ENCODE measurements at regions not wholly inside any gene's neighbourhood (a gene's known extent, or its start where the extent isn't known, plus 50 kb on each side); places are given as distances from the start of the nearest gene placed in this dataset.

GRCh38 chr4:137638934-137639333 is 106.6 kb upstream of the PCDH18 start:
- no peak for DNase-seq (ENCODE audit: low spot score)
- no peaks in the 10 kb centered on the region for H3K27me3 Mint-ChIP-seq (ENCODE audit: unreplicated experiment)
- peaks cover 7% of the 10 kb centered on the region for H3K4me1 Mint-ChIP-seq (ENCODE audit: unreplicated experiment)
- TF ChIP-seq CTCF (IDR thresholded peaks at IDR 0.05; ENCODE audit: unreplicated experiment), result no peak
- no peaks in the 10 kb centered on the region for H3K9me3 Mint-ChIP-seq (ENCODE audit: unreplicated experiment)
- H3K4me3 Mint-ChIP-seq (ENCODE audit: unreplicated experiment), result no peak overlapping the region
- no peak overlapping the region for H3K27ac Mint-ChIP-seq (ENCODE audit: unreplicated experiment)
- H3K36me3 Mint-ChIP-seq (ENCODE audit: low read depth, unreplicated experiment), result no peaks in the 10 kb centered on the region

- no peak for TF ChIP-seq CTCF (IDR thresholded peaks at IDR 0.05; ENCODE audit: unreplicated experiment)
- no peaks in the 10 kb centered on the region for H3K36me3 Mint-ChIP-seq (ENCODE audit: low read depth, unreplicated experiment)
- H3K27me3 Mint-ChIP-seq (ENCODE audit: unreplicated experiment), result no peaks in the 10 kb centered on the region
- H3K9me3 Mint-ChIP-seq (ENCODE audit: unreplicated experiment), result no peaks in the 10 kb centered on the region
- H3K27ac Mint-ChIP-seq (ENCODE audit: unreplicated experiment), result no peak overlapping the region
- no peak for DNase-seq (ENCODE audit: low spot score)
- H3K4me3 Mint-ChIP-seq (ENCODE audit: unreplicated experiment), result no peak overlapping the region
- peaks cover 7% of the 10 kb centered on the region for H3K4me1 Mint-ChIP-seq (ENCODE audit: unreplicated experiment)
Measured at GRCh38 chr4:137635601-137636000, 103.3 kb upstream of the PCDH18 start.

- H3K4me3 Mint-ChIP-seq (ENCODE audit: unreplicated experiment), result no peak overlapping the region
- no peak overlapping the region for H3K27ac Mint-ChIP-seq (ENCODE audit: unreplicated experiment)
- no peak for TF ChIP-seq CTCF (IDR thresholded peaks at IDR 0.05; ENCODE audit: unreplicated experiment)
- no peaks in the 10 kb centered on the region for H3K36me3 Mint-ChIP-seq (ENCODE audit: low read depth, unreplicated experiment)
- no peak for DNase-seq (ENCODE audit: low spot score)
- no peaks in the 10 kb centered on the region for H3K27me3 Mint-ChIP-seq (ENCODE audit: unreplicated experiment)
- no peaks in the 10 kb centered on the region for H3K9me3 Mint-ChIP-seq (ENCODE audit: unreplicated experiment)
- H3K4me1 Mint-ChIP-seq (ENCODE audit: unreplicated experiment), result peaks cover 7% of the 10 kb centered on the region
Measured at GRCh38 chr4:137635108-137635507, 102.8 kb upstream of the PCDH18 start.

- no peaks in the 10 kb centered on the region for H3K36me3 Mint-ChIP-seq (ENCODE audit: low read depth, unreplicated experiment)
- H3K27me3 Mint-ChIP-seq (ENCODE audit: unreplicated experiment), result no peaks in the 10 kb centered on the region
- H3K27ac Mint-ChIP-seq (ENCODE audit: unreplicated experiment), result no peak overlapping the region
- no peak overlapping the region for H3K4me3 Mint-ChIP-seq (ENCODE audit: unreplicated experiment)
- H3K9me3 Mint-ChIP-seq (ENCODE audit: unreplicated experiment), result no peaks in the 10 kb centered on the region
- no peak for DNase-seq (ENCODE audit: low spot score)
- H3K4me1 Mint-ChIP-seq (ENCODE audit: unreplicated experiment), result peaks cover 7% of the 10 kb centered on the region
- TF ChIP-seq CTCF (IDR thresholded peaks at IDR 0.05; ENCODE audit: unreplicated experiment), result no peak
Measured at GRCh38 chr4:137632842-137633241, 100.5 kb upstream of the PCDH18 start.

GRCh38 chr4:137631605-137632004 is 99.3 kb upstream of the PCDH18 start:
- H3K4me1 Mint-ChIP-seq (ENCODE audit: unreplicated experiment), result peaks cover 7% of the 10 kb centered on the region
- no peaks in the 10 kb centered on the region for H3K9me3 Mint-ChIP-seq (ENCODE audit: unreplicated experiment)
- no peaks in the 10 kb centered on the region for H3K27me3 Mint-ChIP-seq (ENCODE audit: unreplicated experiment)
- H3K4me3 Mint-ChIP-seq (ENCODE audit: unreplicated experiment), result no peak overlapping the region
- H3K27ac Mint-ChIP-seq (ENCODE audit: unreplicated experiment), result no peak overlapping the region
- TF ChIP-seq CTCF (IDR thresholded peaks at IDR 0.05; ENCODE audit: unreplicated experiment), result no peak
- H3K36me3 Mint-ChIP-seq (ENCODE audit: low read depth, unreplicated experiment), result no peaks in the 10 kb centered on the region
- DNase-seq (ENCODE audit: low spot score), result no peak
